Stimulated activated CD4-positive, alpha-beta T cell treated with anti-CD3 and anti-CD28 coated beads, Interleukin-2, amount 100 ng/mL, for 48 hours (primary cell): ENCODE measurements at regions not wholly inside any gene's neighbourhood (a gene's known extent, or its start where the extent isn't known, plus 50 kb on each side); places are given as distances from the start of the nearest gene placed in this dataset.

Experiments
- DNase-seq, 2 donors: peaks; one replicate each; pipeline ENCODE4 v3.0.0-alpha.2; 2020

DNA sequence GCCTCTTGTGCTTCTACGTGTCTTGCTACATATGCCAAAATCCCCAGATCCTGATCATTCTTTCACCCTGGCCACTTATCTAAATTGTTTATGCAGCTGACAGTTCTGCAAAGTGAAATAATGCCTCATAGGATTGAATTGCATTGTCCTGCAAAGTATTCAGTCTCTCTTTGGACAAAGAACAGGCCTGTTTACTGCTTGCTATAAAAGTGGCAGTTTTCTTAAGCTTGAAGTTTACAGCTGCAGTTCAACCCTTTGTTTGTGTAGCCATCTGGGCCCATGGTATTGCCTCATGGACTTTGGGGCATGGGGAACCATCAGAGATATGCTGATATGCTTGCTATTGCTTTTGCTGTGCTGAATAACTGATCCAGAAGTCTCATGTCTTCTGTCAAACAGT lies 523.2 kb downstream of the OTOL1 start:
- no peak for DNase-seq

DNA sequence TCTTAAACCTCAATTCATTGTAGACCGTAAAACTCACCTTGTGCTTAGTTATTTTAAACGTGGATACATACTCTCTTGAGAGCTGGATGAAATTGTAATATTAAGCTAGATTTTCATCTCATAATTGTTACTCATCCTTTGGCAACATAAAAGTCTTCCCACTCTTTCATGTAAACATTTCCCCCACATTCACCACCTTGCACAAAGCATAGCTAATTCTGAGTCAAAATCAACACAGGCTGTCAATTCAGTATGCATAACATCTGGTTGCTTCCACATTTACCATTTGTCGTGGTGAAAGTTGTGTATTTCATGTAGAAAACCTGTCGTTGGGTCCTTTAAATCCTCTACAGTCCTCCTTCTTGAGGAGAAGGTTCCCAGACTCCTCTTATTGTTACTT lies 524.6 kb downstream of the OTOL1 start:
- no peak for DNase-seq

DNA sequence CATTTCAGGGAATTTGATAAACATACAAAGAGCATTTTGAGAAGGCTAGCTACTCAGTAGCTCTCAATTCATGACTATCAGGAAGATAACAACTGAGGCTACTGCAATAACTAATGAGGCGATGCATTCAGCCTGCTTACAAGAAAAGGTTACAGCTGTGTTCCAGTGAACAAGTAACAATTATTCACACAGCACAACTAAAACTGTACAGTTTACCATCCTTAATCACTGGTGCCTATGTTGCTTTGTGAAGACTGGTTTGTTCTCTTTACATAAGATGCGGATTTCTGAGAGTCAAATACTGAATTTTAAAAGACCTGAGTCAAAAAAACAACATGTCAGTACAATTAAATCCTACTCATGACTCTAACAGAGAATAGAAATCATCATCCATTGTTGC lies 526.3 kb downstream of the OTOL1 start:
- no peak for DNase-seq

DNA sequence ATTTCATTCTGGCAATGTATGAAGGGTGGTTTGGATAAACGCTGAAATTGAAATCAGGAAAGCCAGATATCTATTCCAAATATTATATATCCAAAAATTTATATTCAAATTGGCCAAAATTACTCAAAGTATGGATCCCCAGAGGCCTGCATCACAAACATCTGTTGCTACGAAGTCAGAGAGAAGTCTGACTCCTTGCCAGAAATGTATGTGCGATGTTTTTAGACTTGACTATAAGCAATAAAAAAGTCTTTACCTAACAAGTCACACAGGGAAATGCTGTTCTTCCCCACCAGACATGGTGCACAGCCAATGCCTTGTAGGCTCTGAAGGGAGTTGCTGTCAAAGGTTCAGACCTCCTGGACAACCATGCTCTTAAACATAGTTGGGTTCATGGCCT lies 533.1 kb downstream of the OTOL1 start:
- DNase-seq: no peak

DNA sequence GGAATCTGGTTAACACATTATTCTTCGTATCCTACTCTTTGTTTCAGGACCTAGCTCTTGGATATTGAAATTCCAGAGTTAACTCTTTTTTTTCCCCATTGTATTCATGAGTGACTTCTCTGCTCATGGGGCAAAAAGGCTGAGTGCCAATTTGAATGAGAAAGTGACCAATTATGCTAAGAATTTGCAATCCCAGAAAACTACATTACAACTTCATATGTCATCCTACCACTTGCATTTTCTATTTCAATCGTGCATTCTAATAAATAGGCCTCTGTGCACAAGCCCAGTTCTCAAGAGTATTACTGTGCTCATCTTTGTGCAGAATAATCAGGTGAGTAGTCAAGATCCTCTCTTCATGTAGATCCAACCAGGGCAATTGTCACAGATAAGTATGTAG lies 537.8 kb downstream of the OTOL1 start:
- no peak for DNase-seq

DNA sequence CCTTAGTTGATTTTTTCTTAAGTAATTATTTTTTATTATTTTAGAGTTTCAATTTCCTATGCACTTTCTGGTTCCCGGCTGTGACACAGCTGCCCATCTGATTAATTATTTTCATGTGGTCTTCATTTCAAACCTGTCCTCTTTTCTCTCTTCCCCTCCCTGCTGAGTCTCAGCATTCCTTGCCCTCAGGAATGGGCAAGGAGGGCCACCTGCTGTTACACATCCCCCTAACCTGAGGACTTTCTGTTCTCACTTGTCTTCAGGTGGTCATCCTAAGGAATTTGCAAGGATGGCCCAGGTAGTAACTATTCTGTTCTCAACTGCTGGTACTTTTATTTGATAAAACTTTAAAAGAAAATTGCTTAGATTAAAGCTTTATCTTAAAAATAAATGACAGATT lies 545.0 kb downstream of the OTOL1 start:
- no peak for DNase-seq

DNA sequence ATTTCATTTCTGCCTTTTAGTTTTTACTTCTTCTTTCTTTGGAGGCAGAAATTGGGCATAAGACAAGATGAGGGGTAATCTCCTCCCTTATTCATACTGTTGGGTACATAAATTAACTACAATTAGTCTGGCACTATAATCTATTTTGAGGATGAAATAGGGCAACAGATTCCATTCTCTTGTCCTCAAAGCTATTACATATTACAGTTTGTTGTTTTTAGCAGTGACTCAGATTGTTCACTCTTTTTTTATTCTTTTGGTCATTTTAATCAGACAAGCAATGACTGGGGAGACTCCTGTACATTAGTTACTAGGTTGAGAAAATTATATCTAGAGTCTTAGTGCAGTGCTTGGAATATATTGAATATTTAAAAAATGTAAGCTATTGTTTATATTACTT lies 556.0 kb downstream of the OTOL1 start:
- no peak for DNase-seq

DNA sequence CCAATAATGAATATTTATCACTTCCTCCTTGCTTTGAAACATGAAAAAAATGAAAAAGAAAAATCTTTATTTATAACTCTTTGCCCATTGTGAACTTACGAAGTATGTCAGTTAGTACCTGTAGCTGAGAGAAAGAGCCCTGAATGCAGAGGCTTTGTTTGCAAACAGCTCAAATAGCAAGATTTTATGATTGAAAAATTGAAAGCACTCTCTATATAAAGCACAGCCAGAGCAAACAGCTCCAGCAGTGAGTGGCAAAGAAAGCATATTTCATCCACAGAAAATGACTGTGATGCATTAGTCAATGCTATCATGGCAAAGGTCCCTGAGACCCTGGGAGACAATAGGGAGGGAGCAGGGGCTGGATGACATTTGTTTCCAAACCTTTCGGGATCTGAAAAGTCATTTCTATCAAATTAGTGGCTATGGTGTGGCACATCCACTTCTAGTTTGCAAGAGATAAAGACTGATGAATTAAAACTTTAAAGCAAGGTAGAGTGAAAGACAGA lies 576.1 kb downstream of the OTOL1 start:
- no peak for DNase-seq

DNA sequence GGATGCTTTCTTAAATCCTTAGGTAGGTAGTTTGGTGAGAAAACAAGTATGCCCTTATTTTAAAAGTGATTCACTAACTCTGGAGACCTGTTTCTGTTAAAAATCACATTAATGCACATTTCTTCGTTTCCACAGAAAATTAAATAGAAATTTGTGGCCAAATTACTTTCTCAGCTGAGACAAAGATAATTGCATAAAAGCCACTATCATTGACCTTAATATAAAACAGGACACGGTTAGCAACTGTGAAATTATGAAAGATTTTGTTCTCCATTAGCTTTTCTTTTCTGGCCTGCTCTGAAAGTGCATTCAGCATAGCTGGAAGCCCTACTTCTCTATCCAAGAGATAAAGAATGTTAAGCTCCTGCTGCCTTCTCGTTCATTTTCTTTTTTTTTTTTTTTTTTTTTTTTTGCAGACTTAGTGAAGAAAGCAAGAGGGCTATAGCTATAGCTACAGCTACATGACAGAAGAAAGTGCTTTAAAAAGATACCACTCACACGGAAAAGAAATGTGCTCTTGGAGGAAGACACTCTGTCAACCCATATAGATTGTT lies 576.9 kb downstream of the OTOL1 start:
- no peak for DNase-seq

DNA sequence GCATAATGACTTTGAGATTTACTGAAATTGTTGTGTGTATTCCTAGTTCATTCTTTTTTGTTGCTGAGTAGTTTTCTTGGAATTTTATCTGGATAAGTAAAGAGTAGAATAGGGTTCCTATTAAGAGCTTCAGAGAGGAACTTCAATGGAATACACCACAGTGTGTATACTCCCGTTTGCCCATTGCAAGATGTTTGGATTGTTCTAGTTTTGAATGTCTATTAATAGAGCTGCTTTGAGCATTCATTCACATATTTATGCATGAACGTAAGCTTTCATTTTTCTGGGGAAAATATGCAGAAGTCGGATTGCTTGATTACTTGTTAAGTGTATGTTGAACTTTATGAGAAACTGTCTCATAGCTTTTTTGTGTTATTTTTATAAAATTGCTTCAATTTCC lies 580.5 kb downstream of the OTOL1 start:
- DNase-seq: no peak

DNA sequence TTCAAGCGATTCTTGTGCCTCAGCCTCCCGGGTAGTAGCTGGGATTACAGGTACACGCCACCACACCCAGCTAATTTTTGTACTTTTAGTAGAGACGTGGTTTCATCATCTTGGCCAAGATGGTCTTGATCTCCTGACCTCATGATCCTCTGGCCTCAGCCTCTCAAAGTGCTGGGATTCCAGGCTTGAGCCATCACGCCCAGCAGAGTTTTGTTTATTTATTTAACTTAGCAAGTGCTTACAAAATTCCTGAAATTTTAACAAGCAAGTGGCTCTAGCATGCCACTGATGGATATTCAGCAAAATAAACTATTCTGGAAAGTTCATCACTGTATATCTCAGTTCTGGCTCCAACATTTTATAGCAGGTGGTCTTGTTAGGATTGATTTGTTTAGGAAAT lies 585.9 kb downstream of the OTOL1 start:
- no peak for DNase-seq

DNA sequence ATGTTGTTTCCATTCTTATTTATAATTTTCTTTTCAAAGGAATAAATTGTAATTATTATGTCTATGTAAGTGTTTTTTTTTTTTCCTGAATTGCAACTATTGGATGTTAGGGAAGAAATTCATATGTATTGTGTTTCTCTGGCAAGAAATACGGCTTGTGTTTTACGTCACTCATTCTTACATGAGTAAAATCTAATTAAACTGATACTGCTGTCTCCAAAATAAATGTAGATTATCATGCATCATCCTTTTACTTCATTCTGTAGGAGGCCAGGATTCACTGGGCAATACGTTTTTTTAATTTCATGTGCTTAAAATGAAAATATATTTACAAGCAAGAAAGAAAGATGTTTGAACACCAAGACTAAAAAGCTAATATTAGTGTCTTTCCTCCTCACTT lies 590.8 kb downstream of the OTOL1 start:
- DNase-seq: no peak

DNA sequence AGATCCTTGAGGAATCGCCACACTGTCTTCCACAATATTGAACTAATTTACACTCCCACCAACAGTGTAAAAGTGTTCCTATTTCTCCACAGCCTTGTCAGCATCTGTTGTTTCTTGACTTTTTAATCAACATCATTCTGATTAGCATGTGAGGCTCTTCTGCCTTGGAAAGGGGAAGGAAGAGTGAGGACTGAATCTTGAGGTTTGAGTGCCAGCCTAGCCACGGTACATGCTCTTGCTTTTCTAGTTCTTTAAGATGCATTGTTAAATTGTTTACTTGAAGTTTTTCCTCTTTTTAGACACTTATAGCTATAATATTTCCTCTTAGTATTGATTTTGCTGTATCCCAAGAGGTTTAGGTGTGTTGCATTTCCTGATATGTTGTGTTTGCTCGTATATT lies 596.1 kb downstream of the OTOL1 start:
- no peak for DNase-seq

DNA sequence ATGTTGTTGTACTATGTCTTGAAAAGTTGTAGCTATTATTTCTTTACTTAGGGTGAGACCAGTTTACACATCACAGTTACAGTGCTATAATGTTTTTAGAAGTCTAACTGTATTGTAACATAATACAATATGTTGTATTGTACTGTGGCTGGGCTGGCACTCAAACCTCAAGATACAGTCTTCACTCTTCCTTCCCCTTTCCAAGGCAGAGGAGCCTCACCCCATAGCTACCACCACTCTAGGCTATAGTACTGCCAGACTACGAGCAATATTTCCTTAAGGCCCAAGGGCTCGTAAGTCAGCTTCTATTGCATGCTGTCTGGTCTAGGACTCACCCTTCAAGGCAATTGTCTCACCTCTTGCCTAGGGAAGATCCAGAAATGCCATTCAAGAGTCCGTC lies 597.7 kb downstream of the OTOL1 start:
- no peak for DNase-seq

DNA sequence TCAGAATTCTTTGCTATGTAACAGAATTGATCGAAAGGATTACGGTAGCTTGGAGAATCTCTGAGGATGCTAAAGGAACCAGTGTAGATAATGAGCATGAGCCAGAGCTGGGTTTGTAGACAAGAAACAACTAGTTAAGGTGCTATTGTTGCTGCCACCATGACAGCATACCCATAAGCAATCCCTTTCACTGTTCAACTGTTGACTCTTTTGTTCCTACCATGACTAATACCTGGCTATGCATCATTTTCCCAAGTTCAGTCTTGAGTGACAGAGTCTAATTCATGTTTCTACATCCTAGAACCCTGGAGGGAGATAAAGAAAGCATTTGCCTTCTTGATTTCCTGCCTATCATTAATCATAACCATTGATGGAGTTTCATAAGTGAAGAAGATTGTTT lies 600.3 kb downstream of the OTOL1 start:
- no peak for DNase-seq

DNA sequence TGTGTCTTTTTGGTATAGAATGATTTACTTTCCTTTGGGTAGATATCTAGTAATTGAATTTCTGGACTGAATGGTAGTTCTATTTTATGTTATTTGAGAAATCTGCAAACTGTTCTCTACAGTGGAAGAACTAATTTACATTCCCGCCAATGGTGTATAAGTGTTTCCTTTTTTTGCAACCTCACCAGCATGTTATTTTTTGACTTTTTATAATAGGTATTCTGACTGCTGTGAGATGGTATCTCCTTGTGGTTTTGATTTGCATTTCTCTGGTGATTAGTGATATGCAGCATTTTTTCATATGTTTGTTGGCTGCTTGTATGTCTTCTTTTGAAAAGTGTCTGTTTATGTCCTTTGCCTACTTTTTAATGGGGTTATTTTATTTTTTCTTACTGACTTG lies 607.2 kb downstream of the OTOL1 start:
- no peak for DNase-seq

DNA sequence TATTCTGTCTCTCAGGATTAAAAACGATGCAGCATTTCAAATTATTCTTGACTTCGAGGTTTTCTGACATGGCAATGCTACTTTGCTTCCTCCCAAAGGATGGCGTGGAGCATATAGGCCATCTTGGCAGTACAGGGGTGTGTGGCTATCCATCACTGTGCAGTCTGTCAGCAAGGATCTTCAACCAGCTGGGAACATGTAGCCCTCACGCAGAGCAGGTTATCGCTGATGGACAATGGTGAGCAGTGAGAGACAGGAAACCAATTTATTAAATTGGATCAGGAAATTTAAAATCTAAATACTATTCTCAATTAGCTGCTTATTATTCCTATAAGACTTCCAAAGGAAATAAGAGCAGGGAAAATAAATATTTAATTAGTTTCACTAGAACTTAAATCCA lies 615.3 kb downstream of the OTOL1 start:
- DNase-seq: no peak

DNA sequence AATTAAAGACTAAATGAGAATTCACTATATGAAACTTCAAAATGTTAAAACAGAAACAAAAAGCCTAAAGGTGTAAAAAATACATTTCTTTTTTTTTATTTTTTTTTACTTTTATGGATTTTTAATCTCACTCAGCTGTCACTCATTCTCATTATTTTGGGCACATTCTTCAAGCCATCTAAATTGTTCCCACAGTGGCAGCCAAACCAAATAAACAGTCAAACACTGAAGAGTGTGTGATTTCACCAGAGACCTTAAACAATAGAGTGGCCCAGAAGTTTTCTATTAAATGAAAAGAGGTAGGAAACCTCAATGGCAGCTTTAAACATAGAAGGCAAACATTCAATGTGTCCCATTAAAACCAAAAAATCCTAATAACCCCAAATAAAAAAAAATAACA lies 616.1 kb downstream of the OTOL1 start:
- DNase-seq: no peak

DNA sequence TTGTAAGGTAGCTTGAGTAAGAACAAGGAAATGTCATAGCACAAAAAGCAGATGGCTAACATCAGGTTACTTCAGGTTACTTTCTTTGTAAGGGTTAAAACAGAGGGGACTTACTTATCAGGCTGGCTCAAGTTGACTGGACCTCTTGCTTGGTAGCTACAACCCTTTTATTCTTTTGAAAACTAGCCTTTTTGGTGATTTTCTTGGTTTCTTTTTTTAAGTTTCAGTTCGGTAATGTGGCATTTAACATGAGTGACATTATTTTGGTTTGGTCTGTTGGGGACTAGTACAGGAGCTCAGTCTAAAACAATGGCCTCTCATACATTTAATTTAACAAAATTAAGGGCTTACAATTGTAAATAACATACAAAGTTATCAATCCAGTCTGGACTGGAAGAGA lies 621.4 kb downstream of the OTOL1 start:
- no peak for DNase-seq

DNA sequence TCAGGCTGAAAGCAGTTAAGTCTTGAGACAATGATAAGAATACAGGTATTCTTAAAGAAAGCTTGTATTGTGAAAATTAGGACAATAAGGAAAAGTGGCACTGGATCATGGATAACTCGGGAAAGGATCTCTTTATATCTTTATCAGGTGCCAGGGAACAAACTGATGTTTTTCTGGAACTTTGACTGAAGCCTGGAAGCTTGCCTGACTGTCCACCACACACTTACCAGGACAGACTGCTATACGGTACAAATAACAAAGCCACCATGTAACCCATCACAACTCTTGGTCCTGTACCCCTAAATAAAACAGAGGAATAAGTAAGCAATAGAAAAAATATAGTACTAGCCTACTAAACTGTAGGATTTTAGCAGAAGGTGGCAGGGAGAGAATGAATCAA lies 623.0 kb downstream of the OTOL1 start:
- DNase-seq: no peak

DNA sequence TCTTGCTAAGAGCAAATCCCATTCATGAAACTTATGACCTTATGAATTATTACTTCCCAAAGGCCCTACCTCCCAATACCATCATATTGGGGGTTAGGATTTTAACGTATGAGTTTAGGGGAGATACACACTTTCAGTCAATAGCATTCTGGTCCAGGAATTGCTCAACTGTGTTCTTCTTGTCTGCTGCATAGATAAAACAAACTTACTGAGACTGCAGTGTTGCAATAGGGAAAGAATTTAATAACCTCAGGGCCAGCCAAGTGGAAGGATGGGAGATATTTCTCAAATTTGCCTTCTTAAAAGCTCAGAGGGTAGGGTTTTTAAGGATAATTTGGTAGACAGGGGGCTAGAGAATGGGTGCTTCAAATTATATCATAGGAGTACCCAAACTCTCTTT lies 625.8 kb downstream of the OTOL1 start:
- no peak for DNase-seq

DNA sequence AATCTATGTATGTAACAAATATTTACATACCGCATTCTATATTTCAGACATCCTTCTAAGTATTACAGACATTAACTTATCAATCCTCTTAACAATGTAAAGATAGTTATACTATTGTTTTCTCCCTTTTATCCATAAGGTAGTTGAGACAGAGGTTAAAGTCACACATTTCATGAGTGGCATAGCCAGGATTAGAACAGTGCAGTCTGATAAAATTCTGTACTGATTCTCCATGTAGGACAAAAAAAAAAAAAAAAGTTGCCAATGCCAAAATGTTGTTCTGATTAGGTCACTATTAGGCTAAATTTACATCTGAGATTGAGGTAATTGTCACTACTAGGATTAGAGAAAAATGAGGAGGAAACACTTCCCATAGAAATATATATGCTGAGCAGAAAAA lies 629.2 kb downstream of the OTOL1 start:
- DNase-seq: no peak

DNA sequence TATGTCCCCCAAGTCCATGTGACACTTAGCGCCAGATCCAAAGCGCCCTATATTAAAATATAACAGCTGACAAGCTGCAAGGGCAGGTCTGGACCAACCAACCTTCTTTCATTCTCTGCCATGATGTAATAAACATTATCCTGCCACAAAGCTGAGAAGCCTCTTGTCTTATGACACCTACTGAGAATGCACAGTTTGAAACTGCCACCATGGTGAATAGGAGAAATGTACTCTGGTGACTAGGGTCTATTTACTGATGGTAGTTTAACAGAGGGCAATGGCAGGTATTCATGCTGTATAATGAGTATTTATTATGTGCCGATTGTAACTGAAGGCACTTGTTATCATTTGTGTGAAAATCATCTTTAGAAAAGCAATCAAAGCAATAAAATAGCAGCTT lies 634.0 kb downstream of the OTOL1 start:
- DNase-seq: no peak

DNA sequence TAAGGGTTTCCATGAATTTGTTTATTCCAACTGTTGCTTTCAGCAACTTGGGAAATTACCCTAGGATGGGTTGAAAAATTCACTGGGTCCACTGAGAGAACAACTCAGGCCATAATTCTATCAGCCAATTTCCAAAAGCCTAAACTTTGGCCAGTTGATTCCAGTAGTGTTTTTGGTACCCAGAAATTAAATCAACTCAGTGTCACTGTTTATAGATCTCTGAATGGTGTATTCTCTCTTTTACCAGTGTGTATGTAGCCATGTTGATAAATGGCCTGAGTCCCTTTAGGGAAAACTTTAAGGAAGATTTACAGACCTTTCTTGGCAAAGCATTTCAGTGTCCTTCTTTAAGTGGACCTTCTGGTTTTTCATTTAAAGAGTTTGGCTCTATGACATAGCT lies 636.4 kb downstream of the OTOL1 start:
- no peak for DNase-seq

DNA sequence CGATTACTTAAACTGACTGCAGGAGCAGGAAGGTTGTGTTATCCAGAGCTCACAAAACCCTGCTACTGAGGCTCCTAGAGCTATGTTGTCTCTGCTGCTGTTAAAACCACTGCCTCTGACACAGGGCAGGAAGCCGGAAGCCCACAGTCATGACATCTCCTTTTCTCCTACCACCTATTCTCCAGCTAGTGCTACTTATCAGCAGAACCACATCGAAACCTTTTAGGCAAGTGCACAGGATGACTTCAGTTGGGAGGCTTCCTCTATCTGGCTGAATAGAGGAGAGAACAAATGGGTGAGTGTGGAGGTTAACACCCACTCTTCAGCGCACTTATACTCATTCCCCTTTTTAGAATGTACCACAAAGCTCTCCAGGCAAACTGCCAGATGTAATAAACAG lies 638.0 kb downstream of the OTOL1 start:
- DNase-seq: no peak

DNA sequence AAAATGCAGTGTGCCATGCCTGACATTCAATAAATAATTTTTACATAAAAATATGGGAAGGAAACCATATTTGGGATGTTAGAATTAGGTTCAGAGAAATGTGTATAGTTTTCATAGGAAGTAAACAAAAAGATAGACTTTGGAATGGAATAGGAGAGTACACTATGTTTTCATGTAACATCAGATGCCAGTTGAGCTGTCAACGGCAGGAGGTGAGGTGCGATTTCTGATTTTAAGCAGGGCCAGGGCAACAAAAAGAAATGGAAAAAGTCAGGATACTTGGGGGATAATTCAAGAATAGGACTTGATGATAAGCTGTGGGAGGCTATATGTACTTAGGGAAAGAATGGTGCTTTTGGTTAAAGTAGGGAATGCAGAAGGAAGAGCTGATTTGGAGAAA lies 639.5 kb downstream of the OTOL1 start:
- no peak for DNase-seq
